ENCODE measurements at regions not wholly inside any gene's neighbourhood (a gene's known extent, or its start where the extent isn't known, plus 50 kb on each side); places are given as distances from the start of the nearest gene placed in this dataset.
"Not testable (repeated sequence)": the region's sequence is repeated elsewhere in the genome, so short reads cannot be mapped to it uniquely, and the experiment has no call there.

DNA sequence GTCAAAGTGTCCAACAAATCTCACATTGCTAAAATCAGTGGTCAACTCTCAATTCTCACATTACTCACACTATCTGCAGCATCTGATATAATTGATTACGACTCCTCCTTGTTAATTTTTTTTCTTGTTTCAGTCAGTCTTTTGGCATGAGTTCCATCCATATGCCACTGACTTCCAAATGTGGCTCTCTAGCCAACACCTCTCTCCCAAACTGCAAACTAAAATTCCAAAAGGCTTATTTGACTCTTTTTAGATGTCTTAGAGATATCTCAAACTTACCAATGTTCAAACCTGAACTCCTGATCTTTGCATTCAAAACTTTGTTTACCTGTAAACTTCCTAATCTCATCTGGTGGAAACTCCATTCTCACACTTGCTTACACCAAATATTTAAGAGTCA lies 162.1 kb upstream of the ZNF658 start:
- DNase-seq (ENCODE audit: low spot score); H3K9me3 Mint-ChIP-seq; H3K4me1 Mint-ChIP-seq (ENCODE audit: low read depth in 2 of 2); H3K4me3 Mint-ChIP-seq; H3K36me3 Mint-ChIP-seq; H3K27me3 Mint-ChIP-seq; ATAC-seq; H3K27ac Mint-ChIP-seq: not testable (repeated sequence)

DNA sequence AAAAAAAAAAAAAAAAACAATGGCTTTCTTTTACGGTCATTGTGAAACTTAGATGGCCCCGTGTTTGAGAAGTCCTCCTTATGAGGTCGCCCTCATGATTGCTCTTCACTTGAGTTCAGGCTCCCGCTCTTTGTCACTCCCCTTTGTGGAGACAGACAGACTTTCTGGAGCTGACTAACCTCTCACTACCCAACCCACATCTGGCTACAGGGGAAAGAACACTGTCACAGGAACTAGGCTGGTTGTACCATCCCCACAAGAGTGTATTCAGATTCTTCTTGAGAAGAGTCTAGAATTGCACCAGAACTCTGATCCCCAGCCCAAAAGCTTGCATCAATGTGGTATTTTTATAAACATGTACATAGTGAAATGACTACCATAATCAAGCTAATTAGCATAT lies 160.4 kb upstream of the ZNF658 start:
- not testable (repeated sequence) for H3K4me1 Mint-ChIP-seq (ENCODE audit: low read depth in 2 of 2); DNase-seq (ENCODE audit: low spot score); H3K9me3 Mint-ChIP-seq; ATAC-seq; H3K27ac Mint-ChIP-seq; H3K4me3 Mint-ChIP-seq; H3K36me3 Mint-ChIP-seq; H3K27me3 Mint-ChIP-seq

DNA sequence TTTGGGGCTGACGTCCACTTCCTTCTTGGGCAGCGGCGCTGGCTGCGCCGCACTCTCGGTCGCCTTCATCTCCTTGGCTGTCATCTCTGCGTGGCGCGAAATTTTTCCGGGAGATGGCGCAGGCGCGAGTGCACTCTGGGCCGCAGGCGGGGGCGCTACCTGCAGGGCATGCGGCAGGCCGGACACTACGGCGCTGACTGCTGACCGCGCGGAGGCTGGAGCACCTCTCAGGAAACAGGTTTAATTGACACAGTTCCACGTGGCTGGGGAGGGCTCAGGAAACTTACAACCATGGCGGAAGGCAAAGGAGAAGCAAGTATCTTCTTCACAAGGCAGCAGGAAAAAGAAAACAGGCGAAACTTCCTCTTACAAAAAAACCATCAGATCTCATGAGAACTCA lies 154.7 kb upstream of the ZNF658 start:
- H3K36me3 Mint-ChIP-seq; H3K9me3 Mint-ChIP-seq; H3K27ac Mint-ChIP-seq; H3K27me3 Mint-ChIP-seq; DNase-seq (ENCODE audit: low spot score); H3K4me1 Mint-ChIP-seq (ENCODE audit: low read depth in 2 of 2); ATAC-seq; H3K4me3 Mint-ChIP-seq: not testable (repeated sequence)

DNA sequence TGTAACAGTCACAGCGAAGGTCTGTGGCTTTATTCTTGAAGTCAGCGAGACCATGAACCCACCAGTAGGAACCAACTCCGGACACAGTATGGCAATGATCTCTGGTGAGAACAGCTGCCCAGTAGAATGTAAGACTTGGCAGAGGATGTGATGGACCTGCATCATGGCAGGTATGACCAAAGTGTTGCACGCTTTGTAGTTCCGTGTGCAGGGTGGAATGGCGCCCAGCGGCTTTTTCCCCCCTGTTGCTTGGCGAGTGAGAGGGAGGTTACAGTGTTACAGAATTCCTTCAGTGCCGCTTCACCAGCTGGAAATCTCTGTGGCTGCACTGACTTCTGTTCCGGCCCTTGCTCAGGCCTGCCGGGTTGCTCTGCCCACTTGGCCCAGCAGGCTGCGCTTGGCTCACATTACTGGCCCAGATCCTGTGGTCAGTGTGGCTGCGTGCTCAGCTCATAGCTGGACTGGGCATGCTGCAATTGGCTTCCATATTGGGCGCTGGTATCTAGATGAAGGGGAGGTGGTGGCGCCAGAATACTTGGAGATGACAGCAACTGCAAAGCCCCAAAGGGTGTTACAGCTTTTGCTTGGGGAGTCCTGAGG lies 148.1 kb upstream of the ZNF658 start:
- not testable (repeated sequence) for H3K36me3 Mint-ChIP-seq; H3K27ac Mint-ChIP-seq; H3K9me3 Mint-ChIP-seq; H3K4me3 Mint-ChIP-seq; H3K4me1 Mint-ChIP-seq (ENCODE audit: low read depth in 2 of 2); DNase-seq (ENCODE audit: low spot score); H3K27me3 Mint-ChIP-seq; ATAC-seq

DNA sequence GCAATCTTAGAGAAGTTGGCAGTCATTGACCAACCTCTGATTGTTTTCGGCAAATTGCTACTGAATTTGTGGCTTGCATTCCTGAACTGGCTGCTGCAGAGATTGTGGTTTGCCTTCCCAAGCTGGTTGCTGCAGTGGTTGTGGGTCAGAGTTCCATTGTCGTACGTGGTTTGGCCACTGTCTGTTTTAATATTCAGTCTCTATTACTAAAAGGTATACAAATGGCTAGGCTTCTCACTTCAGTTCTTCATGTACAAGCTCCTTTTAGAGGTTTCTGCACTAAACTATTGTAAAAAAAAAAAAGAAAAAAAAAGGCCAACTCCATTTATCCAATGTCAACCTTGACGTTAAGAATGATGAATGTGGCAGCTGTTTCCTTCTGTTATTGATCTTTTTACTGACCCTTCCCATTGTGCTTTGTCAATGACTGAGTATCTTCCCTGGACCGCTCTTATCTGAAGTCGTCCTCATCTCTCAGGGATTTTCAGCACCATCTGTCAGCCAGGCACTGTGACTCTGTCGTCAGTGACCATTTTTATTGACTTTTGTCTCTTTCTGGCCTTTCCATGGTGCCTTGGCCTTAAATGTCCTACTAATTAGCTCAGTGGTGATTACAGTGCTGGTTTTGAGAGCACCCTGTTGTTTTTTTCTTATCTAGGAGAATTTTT lies 140.6 kb upstream of the ZNF658 start:
- not testable (repeated sequence) for H3K27me3 Mint-ChIP-seq; H3K4me1 Mint-ChIP-seq (ENCODE audit: low read depth in 2 of 2); H3K27ac Mint-ChIP-seq; H3K9me3 Mint-ChIP-seq; H3K36me3 Mint-ChIP-seq; ATAC-seq; H3K4me3 Mint-ChIP-seq; DNase-seq (ENCODE audit: low spot score)

DNA sequence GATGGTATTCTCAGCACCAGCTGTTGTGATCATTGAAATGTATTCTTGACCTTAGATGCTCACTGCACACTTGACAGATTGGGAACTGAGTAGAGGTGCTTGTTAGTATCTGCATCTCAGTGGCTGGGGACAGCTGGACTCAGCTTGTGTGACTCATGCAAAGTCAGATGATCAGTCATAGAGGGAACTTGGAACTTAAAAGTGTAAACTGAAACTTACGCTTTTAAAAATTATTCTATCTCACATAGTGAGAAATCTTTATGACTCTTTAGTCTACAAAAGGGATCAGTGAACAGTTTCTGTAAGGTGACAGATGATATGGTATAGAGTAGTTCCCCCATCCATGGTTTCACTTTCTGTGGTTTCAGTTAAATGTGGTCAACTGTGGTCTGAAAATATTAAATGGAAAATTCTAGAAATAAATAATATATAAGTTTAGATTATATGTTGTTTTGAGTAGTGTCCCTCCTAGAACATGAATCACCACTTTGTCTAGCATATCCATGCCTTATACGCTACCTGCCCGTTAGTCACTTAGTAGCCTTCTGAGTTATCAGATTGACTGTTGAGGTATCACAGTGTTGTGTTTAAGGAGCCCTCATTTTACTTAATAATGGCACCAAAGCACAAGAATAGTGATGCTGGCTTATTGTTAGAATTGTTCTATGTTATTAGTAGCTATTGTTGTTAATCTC lies 135.6 kb upstream of the ZNF658 start:
- not testable (repeated sequence) for H3K9me3 Mint-ChIP-seq; H3K4me1 Mint-ChIP-seq (ENCODE audit: low read depth in 2 of 2); H3K4me3 Mint-ChIP-seq; H3K36me3 Mint-ChIP-seq; DNase-seq (ENCODE audit: low spot score); H3K27me3 Mint-ChIP-seq; H3K27ac Mint-ChIP-seq
- ATAC-seq, result peak in 1 of 2 donors; percentile 85

DNA sequence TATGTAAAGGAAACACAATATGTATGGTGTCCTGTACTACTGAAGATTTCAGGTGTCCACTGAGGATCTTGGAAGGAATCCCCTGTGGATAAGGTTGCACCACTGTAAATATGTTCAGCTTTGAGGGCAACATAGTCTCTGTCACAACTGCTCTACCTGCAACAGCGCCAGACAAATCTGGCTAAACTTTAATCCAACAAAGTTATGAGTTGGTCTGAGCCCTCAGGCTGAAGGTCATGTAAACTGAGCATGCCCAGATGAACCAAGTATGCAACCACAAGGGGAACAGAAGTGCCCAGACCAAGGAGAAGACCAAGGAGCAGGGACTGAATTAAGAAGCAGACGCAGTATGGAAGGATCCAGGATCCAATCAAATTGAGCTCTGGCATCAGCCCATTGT lies 135.0 kb upstream of the ZNF658 start:
- H3K4me1 Mint-ChIP-seq (ENCODE audit: low read depth in 2 of 2); DNase-seq (ENCODE audit: low spot score); H3K4me3 Mint-ChIP-seq; H3K27me3 Mint-ChIP-seq; ATAC-seq; H3K36me3 Mint-ChIP-seq; H3K27ac Mint-ChIP-seq; H3K9me3 Mint-ChIP-seq: not testable (repeated sequence)

DNA sequence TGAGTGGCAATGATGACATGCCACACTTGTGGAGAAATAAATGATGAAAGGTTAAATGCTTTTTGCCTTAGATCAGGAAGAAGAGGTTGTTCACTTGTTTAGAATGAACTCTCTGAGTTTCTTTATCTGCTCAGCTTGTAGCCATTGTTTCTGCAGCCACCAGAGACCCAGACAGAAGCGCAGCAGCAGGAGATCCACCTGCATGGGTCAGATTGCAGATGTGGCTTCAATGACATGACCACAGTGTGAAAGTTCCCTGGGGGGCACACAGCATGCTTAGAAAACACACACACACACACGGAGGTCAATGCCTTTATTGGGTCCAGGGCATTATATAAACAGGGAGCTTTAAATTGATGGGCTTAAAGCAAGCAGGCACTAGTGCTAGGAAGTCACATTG lies 129.0 kb upstream of the ZNF658 start:
- not testable (repeated sequence) for DNase-seq (ENCODE audit: low spot score); H3K4me1 Mint-ChIP-seq (ENCODE audit: low read depth in 2 of 2); H3K4me3 Mint-ChIP-seq; H3K27ac Mint-ChIP-seq; H3K27me3 Mint-ChIP-seq; H3K9me3 Mint-ChIP-seq; ATAC-seq; H3K36me3 Mint-ChIP-seq

DNA sequence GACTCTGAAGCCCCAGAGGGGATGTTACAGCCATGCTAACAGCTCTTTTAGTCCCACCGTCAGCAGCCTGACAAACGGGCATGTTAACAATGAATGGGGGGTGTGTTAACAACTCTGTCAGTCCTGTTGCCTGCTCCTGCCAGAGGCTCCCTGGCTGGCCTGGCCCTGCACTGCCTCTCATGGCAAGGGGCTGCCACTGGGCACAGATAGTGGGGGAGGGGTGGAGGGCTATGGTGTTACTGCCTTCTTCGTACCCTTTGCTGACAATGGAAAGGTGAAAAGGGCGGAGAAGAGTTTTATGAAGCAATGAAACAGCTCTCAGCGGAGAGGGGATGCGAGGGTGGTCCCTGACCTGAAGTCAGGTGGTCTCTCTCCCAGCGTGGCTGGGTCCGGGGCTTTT lies 125.9 kb upstream of the ZNF658 start:
- H3K36me3 Mint-ChIP-seq; H3K27ac Mint-ChIP-seq; H3K27me3 Mint-ChIP-seq; ATAC-seq; H3K4me3 Mint-ChIP-seq; DNase-seq (ENCODE audit: low spot score); H3K9me3 Mint-ChIP-seq; H3K4me1 Mint-ChIP-seq (ENCODE audit: low read depth in 2 of 2): not testable (repeated sequence)

DNA sequence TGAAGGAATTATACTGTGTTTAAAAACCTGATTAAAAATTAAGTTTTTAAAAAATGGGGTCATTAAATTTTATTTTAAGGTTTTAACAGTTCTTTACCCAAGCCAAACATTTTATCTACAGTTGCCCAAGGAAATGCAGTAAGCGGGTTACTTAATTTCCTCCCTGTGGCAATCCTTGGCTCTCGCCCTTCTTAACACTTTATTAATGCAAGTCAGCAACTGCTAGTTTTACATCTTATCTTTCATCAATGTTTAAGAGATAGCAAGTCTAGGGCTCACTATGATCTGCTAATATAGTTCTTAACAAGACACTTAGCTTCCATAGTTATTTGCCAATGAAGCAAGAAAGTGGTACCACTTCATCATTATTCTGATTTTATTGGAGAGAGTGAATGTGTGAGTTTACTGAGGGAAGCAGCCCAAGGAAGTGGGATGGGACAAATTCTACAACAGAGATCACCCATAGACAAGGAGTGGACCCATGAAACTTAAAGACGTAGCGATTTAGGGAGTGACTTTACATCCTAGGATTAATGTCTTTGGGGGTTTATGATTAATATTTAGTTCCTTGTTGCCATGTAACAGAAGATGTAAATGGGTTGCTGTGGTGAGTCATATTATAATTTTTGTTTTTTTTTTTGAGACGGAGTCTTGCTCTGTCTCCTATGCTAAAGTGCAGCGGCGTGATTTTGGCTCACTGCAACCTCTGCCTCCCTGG lies 120.4 kb upstream of the ZNF658 start:
- H3K36me3 Mint-ChIP-seq; ATAC-seq; H3K9me3 Mint-ChIP-seq; H3K27ac Mint-ChIP-seq; H3K4me1 Mint-ChIP-seq (ENCODE audit: low read depth in 2 of 2); H3K4me3 Mint-ChIP-seq; DNase-seq (ENCODE audit: low spot score); H3K27me3 Mint-ChIP-seq: not testable (repeated sequence)

DNA sequence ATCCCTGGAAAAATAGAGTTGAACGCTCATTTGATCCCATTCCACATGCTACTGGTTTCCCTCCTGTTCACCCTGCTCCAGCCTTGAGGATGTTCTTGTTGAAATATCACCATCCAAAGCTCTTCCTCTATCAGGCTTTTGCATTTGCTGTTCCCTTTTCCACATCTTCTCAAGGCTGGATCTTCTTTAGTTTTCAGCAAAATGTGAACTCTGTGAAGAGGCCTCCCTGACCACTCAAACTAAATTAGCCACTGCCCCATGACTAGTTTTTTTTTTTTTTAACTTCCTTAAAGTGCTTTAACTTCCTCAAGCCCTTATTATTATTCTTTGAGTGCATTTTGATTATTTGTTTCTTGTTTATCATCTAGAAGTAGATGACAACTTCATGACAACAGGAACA lies 119.3 kb upstream of the ZNF658 start:
- H3K9me3 Mint-ChIP-seq, H3K36me3 Mint-ChIP-seq, H3K27ac Mint-ChIP-seq: not testable (repeated sequence)

DNA sequence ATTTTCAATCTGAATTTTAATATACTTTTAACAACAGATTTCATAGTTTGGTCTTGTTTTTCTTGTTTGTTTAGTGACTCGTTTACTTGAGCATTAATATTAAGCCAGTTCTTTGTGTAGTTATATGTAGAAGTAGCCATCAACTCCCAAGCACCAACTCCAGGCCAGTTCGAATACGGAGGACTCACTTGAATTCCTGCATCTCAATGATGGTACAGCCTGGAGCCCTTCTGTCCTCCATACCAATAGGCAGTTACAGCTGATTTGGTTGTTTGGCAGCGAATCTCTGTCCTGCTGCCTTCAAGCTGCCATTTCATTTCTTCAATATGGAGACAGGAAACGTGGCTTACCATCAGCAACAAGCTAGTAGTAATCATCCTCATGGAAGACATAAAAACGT lies 118.5 kb upstream of the ZNF658 start:
- H3K4me1 Mint-ChIP-seq (ENCODE audit: low read depth in 2 of 2); DNase-seq (ENCODE audit: low spot score); H3K27ac Mint-ChIP-seq; H3K4me3 Mint-ChIP-seq; ATAC-seq; H3K9me3 Mint-ChIP-seq; H3K27me3 Mint-ChIP-seq; H3K36me3 Mint-ChIP-seq: not testable (repeated sequence)

More for the DNA sequence above, 119.3 kb upstream of the ZNF658 start:
- not testable (repeated sequence) for H3K4me3 Mint-ChIP-seq; ATAC-seq; H3K27me3 Mint-ChIP-seq; H3K4me1 Mint-ChIP-seq (ENCODE audit: low read depth in 2 of 2); DNase-seq (ENCODE audit: low spot score)

DNA sequence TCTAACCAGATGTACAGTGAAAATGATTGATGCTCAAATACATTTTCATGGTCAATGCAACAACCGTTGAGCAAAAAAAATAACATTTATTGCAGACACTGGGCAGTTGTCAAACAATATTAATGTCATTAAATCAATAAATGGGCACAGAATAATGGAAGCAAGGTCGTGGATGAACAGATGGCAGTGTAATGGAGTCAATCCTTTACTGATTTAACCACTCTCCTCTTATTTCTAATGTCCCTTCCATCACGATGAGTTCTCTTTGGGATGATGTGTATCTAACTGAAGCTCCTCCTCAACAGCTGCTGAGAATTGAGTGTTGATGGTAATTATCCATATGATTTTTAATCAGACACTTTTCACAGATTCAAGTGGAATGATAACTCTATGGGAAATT lies 114.9 kb upstream of the ZNF658 start:
- DNase-seq (ENCODE audit: low spot score); H3K4me1 Mint-ChIP-seq (ENCODE audit: low read depth in 2 of 2); H3K9me3 Mint-ChIP-seq; ATAC-seq; H3K27ac Mint-ChIP-seq; H3K4me3 Mint-ChIP-seq; H3K36me3 Mint-ChIP-seq; H3K27me3 Mint-ChIP-seq: not testable (repeated sequence)

DNA sequence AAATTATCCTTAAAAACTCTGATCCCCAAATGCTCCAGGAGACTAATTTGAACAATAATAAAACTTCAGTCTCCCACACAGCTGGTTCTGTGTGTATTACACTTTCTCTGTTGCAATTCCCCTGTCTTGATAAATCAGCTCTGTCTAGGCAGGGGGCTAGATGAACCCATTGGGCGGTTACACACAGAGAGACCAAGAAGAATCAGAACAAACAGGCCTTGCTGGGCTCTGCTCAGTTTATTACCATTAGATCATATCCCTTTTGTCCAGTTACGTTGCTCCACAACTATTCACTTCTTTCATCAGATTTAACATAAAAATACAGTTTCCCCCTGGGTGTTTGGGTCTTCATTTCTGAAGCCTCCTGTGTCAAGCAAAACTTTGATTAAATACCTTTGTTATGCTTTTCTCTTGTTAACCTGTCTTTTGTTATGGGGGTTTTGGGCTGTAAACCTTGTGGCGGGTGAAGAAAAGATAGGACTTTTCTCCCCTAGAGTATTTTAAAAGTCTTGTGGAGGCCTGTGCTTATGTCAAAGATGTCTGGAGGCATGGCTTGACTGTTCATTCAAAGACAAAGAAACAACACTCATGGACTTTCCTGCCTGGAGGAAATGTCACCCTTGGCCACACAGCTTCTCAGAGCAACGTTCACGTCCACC lies 109.3 kb upstream of the ZNF658 start:
- not testable (repeated sequence) for H3K27ac Mint-ChIP-seq; DNase-seq (ENCODE audit: low spot score); H3K27me3 Mint-ChIP-seq; H3K4me3 Mint-ChIP-seq; H3K36me3 Mint-ChIP-seq; H3K9me3 Mint-ChIP-seq; ATAC-seq; H3K4me1 Mint-ChIP-seq (ENCODE audit: low read depth in 2 of 2)
